LNCAP (cell line): ENCODE measurements at regions not wholly inside any gene's neighbourhood (a gene's known extent, or its start where the extent isn't known, plus 50 kb on each side); places are given as distances from the start of the nearest gene placed in this dataset.

Experiments
- TF ChIP-seq, protein P1 (sequence below): fragments of 450-650 bp; IDR thresholded peaks from 2 replicates; pipeline ENCODE4 v1.5.1; 2017; ENCODE audit warnings: mild to moderate bottlenecking

DNA sequence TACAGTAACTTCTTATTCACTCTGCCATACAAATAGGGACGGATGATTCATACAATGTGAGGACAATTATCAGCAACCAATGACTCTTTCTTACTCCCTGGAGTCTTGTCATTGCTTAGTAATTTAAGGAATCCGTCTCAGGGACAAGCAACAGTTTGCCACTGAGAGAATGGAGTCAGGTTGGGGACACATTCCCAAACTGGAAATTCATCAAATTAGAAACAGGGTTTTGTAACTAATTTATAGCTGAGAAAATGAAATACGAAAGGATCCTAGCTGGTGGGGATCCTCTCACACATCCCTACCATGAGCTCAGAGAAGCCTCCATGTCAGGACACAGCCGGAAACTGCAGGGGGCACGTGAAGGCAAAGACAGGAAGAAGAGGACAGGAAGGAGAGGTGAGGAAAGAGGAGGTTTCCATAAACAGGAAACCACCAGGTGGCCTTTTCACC lies 50.4 kb upstream of the KDR start:
- TF ChIP-seq, protein P1, sequence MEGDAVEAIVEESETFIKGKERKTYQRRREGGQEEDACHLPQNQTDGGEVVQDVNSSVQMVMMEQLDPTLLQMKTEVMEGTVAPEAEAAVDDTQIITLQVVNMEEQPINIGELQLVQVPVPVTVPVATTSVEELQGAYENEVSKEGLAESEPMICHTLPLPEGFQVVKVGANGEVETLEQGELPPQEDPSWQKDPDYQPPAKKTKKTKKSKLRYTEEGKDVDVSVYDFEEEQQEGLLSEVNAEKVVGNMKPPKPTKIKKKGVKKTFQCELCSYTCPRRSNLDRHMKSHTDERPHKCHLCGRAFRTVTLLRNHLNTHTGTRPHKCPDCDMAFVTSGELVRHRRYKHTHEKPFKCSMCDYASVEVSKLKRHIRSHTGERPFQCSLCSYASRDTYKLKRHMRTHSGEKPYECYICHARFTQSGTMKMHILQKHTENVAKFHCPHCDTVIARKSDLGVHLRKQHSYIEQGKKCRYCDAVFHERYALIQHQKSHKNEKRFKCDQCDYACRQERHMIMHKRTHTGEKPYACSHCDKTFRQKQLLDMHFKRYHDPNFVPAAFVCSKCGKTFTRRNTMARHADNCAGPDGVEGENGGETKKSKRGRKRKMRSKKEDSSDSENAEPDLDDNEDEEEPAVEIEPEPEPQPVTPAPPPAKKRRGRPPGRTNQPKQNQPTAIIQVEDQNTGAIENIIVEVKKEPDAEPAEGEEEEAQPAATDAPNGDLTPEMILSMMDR = no peak

DNA sequence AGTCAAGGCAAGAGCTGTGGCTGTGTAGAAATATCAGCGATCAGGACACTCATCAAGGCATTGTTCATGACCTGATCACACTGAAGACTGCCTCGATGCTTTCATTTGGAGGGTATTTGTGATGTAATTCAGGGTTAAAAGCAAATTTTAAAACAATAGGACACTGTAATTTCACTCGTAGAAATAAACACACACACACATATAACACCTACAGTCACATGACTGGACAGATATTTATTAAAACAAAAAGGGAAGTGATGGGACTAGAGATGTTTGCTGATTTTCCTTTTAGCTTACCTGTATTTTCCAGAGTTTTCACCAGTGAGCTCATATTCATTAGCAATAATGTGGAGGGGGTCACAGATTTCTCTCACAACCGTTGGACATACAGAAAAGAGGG lies 51.1 kb upstream of the KDR start:
- TF ChIP-seq, protein P1 = no peak

DNA sequence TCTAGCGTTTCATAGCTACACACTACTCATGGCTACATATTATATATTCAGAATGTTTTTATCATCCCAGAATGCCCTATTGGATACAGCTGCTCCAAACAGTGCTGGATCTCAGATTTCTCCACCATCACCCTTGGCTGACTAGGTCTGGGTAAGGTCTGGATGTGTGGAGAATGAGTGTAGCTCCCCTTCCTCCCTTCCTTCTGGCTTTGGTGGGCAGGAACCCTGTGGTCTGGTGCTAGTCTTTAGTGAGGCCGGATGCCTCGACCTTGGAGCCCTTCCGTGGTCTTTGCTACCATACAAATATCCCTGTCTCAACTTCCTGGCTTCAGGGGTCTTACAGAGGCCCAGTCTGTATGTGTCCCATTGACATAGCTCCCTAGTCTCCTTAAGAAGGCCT lies 52.1 kb upstream of the KDR start:
- TF ChIP-seq, protein P1 = no peak

DNA sequence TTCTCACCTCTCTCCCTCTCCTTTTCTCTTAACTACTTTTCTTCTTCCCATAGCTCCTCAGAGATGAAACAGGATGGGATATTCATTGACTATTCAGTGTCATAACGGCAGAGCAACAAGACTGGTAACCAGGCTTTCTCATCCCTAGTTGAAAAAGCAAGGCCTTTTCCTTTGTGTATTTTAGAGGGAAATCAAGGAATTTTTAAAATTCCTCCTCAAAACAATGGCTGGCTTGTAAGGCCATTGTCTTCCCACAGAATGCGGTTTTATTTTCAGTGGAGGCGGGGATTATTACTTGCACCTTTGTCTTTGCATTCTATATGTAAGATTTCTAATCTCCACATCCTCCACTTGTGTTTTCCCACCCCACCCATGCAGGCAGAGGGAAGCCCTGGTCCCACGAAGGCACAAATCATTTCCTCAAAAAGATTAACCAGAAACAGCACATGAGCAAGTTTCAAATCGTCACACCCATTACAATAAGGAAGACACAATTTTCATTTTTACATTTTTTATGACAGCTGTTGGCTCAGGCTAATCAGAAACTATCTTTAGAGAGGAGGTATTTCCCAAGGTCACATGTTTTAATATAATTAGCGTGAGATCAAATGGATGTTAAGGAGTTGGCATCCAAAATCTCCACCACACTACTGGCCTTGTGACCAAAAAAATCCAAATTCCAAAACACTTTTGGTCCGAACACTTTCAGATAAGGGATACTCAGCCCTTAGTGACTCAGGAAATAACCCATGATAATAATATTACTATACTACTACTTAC lies 53.0 kb upstream of the KDR start:
- TF ChIP-seq, protein P1 = no peak

DNA sequence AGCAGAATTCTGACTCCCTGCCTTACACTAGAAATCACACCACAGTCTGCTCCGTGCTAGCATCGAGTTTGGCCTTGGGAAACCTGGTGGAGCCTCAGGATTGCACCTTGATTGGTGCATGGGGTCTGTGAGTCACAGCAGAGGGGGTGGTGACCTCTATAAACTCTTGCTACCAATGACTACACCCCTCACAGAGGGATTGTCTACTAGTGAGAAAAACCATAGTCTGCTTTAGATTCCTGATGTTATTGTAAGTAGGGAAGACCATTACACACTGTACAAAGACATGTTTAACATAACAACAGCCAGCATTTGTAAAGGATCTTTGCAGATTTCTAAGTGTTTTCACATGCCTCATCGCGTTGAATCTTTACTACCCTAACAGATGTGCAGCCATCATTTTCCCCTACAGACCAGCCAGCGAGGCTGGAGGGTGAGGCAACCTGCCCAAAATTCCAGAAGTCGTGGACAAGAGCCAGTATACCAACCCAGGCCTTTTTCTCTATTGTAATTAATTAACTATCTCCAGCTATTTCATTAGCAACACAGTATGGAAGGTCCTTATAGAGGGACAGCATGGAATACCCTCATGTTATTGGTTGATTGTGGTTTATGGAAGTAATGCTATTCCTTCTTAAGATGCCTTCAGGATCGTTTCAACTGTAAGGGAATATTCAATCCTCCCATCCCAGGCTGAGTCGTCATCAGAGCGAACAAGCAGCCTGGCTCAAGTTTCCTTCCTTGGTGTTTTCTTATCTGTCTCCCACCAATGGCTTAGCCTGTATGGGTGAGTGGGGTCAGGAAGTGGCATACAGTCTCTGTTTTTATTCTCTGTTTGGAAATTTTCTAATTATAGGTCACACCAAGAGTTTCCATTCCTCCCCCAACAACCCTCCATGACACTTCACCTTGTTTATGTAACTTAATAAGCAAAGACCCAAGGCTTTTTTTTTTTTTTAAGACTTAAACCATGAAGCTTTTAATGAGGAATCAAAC lies 55.9 kb upstream of the KDR start:
- TF ChIP-seq, protein P1 = no peak

DNA sequence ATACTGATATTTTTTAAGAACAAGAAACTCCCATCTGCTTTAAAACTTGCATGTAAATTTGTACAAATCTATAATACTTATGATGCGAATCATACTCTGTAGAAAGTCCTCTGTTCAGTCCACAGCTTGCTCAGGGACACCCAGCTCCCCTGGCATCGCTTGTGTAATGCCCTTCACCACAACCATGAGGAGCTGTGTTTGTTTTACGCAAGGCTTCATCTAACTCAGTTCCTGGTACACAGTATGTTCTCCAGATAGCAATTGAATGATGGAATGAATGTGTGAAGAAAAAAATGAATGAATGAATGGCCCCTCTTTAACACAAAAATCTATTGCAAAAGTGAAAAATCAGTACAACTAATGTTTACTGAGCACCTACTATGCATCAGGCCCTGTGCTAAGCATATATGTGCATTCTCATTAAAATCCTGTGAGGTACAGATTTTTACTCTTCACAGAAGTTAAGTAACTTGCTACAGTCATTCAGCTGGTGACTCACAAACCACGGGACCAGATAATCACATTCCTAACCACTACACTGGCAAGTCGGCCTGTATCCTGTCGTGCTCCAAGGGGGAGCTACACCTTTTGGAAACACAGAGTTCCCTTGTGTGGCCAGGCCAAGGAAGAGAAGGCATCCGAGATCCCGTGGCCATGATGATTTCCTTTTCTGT lies 58.7 kb upstream of the KDR start:
- TF ChIP-seq, protein P1 = no peak
